HepG2 (cell line): ENCODE measurements at regions not wholly inside any gene's neighbourhood (a gene's known extent, or its start where the extent isn't known, plus 50 kb on each side); places are given as distances from the start of the nearest gene placed in this dataset.

Source experiments
- ATAC-seq: fragments of 200-7000 bp; cut with Tn5 transposase; 3 replicates; pipeline ENCODE4 v1.9.1; 2020; ENCODE audit warnings: mild to moderate bottlenecking, moderate library complexity
- BruUV-seq: library from RNA; stranded (reverse); fragments of 400-500 nt; replicated peaks from 2 replicates; lab custom pipeline; 2021; lab: Mats Ljungman, UMichigan
- CTCF ChIA-PET: fragments of 300-600 bp; formaldehyde crosslinking; extraction: SDS; loops from one replicate; lab custom pipeline; 2021; ENCODE audit warnings: low total read pairs, inconsistent platforms, low intra/inter-chr PET ratio; lab: Yijun Ruan, JAX
- POLR2A ChIA-PET: fragments of 350-600 bp; sonication (Branson Sonifier 250); formaldehyde crosslinking; loops from one replicate; lab custom pipeline; 2020; ENCODE audit warnings: antibody characterized with exemption, inconsistent platforms; lab: Yijun Ruan, JAX
- DNase-seq: peaks from one replicate; pipeline ENCODE4 v3.0.0-alpha.2; 2015; ENCODE audit warnings: low spot score
- FAIRE-seq: peaks from 3 replicates; lab custom pipeline; 2011; peaks lifted over from hg19 to GRCh38; lab: Jason Lieb, UNC
- H2AFZ ChIP-seq: one replicate; pipeline ENCODE4 v1.6.1; 2011; ENCODE audit warnings: low read length, inconsistent platforms
- H3K27ac ChIP-seq: fragments of 300-600 bp; 3 replicates; pipeline ENCODE4 v1.8.0; 2011; ENCODE audit warnings: mixed run types, mild to moderate bottlenecking, mixed read lengths, low read length, inconsistent platforms; ENCODE audit not compliant: insufficient read depth; ENCODE audit errors: extremely low read length
- H3K27me3 ChIP-seq, 2 experiments: fragments of 200-600 bp in 1 of 2; 2 replicates in 1 of 2; 3 replicates in 1 of 2; pipeline versions ENCODE4 v1.6.0 to v1.8.0; 2011; ENCODE audit warnings: low read length in 2 of 2, mild to moderate bottlenecking in 2 of 2, moderate library complexity in 2 of 2, inconsistent platforms in 1 of 2; ENCODE audit not compliant: insufficient read depth in 2 of 2, control insufficient read depth in 1 of 2
- H3K36me3 ChIP-seq, 2 experiments: fragments of 200-600 bp in 1 of 2; replicated peaks in 1 of 2; 2 replicates in 1 of 2; 3 replicates in 1 of 2; pipeline versions ENCODE4 v1.5.1 to v1.8.0; 2011; ENCODE audit warnings: low read length in 2 of 2, inconsistent platforms in 1 of 2; ENCODE audit not compliant: insufficient read depth in 2 of 2, control insufficient read depth in 1 of 2
- H3K4me1 ChIP-seq: 2 replicates; pipeline ENCODE4 v1.5.1; 2012; ENCODE audit warnings: low read length, inconsistent platforms; ENCODE audit not compliant: insufficient read depth
- H3K4me2 ChIP-seq: 2 replicates; pipeline ENCODE4 v1.6.0; 2011; ENCODE audit warnings: low read depth, low read length, inconsistent platforms
- H3K4me3 ChIP-seq, 3 experiments: fragments of 200-600 bp in 1 of 3; sonication (generic), shearing (Covaris generic) in 1 of 3; replicated peaks in 1 of 3; 2 replicates each; pipeline ENCODE4 v1.5.1; 2011 to 2016; ENCODE audit warnings: low read length in 3 of 3, inconsistent platforms in 2 of 3, low read depth in 2 of 3, mild to moderate bottlenecking in 2 of 3, control low read depth in 1 of 3, mixed read lengths in 1 of 3; ENCODE audit not compliant: insufficient read depth in 1 of 3
- H3K79me2 ChIP-seq: one replicate; pipeline ENCODE4 v1.6.1; 2011; ENCODE audit warnings: low read length, inconsistent platforms; ENCODE audit not compliant: insufficient read depth
- H3K9ac ChIP-seq: 2 replicates; pipeline ENCODE4 v1.6.0; 2011; ENCODE audit warnings: mild to moderate bottlenecking, low read depth, low read length, inconsistent platforms; ENCODE audit not compliant: insufficient read depth
- H3K9me3 ChIP-seq: 2 replicates; pipeline ENCODE4 v1.5.1; 2012; ENCODE audit warnings: mild to moderate bottlenecking, low read length
- H4K20me1 ChIP-seq: 2 replicates; pipeline ENCODE4 v1.6.0; 2011; ENCODE audit warnings: inconsistent platforms, mild to moderate bottlenecking, low read length, moderate library complexity; ENCODE audit not compliant: insufficient read depth
- ARID5B ChIP-seq: IDR thresholded peaks from 2 replicates; pipeline ENCODE4 v1.4.0; 2020; ENCODE audit warnings: mild to moderate bottlenecking, missing genetic modification reagents
- CBFB ChIP-seq: sonication (generic); formaldehyde crosslinking; IDR thresholded peaks from 2 replicates; pipeline ENCODE4 v1.4.0; 2020; ENCODE audit warnings: missing genetic modification reagents
- CHD4 ChIP-seq: fragments of 200-600 bp; sonication (generic); IDR thresholded peaks from 2 replicates; pipeline ENCODE4 v1.7.0; 2017; ENCODE audit warnings: mild to moderate bottlenecking, low read length, borderline replicate concordance
- HNRNPUL1 ChIP-seq: fragments of 200-400 bp; formaldehyde crosslinking; IDR thresholded peaks from 2 replicates; pipeline ENCODE4 v1.6.1; 2017; ENCODE audit warnings: low read depth, mild to moderate bottlenecking, low read length, moderate library complexity
- JUN ChIP-seq: sonication (generic); formaldehyde crosslinking; IDR thresholded peaks from 2 replicates; pipeline ENCODE4 v1.4.0; 2020; ENCODE audit warnings: mild to moderate bottlenecking, missing genetic modification reagents
- NFE2L1 ChIP-seq: sonication (generic); formaldehyde crosslinking; IDR thresholded peaks from 2 replicates; pipeline ENCODE4 v1.4.0; 2020; ENCODE audit warnings: missing genetic modification reagents, mild to moderate bottlenecking, borderline replicate concordance
- SOX6 ChIP-seq, 2 experiments: fragments of 450-650 bp in 1 of 2; sonication (generic) in 1 of 2; formaldehyde crosslinking in 1 of 2; IDR thresholded peaks; 2 replicates each; pipeline versions ENCODE4 v1.4.0 to v1.6.1; 2017 to 2020; ENCODE audit warnings: antibody characterized with exemption in 1 of 2, mild to moderate bottlenecking in 1 of 2, missing genetic modification reagents in 1 of 2
- SP2 ChIP-seq: sonication (generic); formaldehyde crosslinking; IDR thresholded peaks from 2 replicates; pipeline ENCODE4 v1.5.1; 2020; ENCODE audit warnings: mild to moderate bottlenecking, missing genetic modification reagents
- ZBTB42 ChIP-seq: sonication (generic); formaldehyde crosslinking; IDR thresholded peaks from 2 replicates; pipeline ENCODE4 v1.5.0; 2020; ENCODE audit warnings: mild to moderate bottlenecking, missing genetic modification reagents
- ZNF12 ChIP-seq: sonication (generic); formaldehyde crosslinking; IDR thresholded peaks from 2 replicates; pipeline ENCODE4 v1.5.0; 2020; ENCODE audit warnings: missing genetic modification reagents
- ZNF367 ChIP-seq: sonication (generic); formaldehyde crosslinking; IDR thresholded peaks from 2 replicates; pipeline ENCODE4 v1.4.0; 2020; ENCODE audit warnings: missing genetic modification reagents, borderline replicate concordance
- WGBS: methylation state at CpG from one replicate; pipeline ENCODE4 v1.1.6; 2017; ENCODE audit warnings: low lambda C conversion rate; 5-methylcytosine and 5-hydroxymethylcytosine counted together
- in situ Hi-C: cut with HindIII; loops from 2 replicates; pipeline ENCODE4 v1.10.0; 2017; ENCODE audit warnings: low pct_unique_long_range_greater_than_20kb; ENCODE audit not compliant: extremely low pct_ligation_motif_present
- intact Hi-C: fragments of 100-400 bp; cut with micrococcal nuclease; formaldehyde crosslinking; loops from one replicate; pipeline ENCODE4 v1.10.0; 2022; ENCODE audit not compliant: unreplicated experiment
- TF ChIP-seq, protein P1 (sequence below): IDR thresholded peaks from 2 replicates; pipeline ENCODE4 v1.6.1; 2016; ENCODE audit warnings: control low read depth

DNA sequence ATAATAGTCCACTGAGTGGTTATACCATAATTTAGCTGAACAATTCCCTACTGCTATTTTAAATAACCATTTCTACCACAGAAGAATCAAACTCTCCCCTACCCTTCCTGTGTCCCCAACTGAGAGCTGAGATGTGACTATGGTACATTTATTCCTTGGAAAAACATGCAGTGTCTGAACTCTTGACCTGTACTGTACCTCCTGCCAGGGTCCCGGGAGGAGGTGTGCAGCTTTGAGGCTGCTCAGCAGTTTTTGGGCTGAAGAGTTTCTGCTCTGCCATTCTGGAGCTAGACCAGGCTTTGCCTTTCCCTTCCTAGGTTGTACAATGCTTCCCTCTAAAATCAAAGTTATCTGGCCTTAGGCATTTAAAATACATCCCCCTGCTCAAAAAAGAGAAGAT lies 275.1 kb upstream of the SGK1 start:
- no peak for FAIRE-seq
- Histone ChIP-seq H3K4me1 (no peaks in the 10 kb centered on the region), H3K79me2 (no peaks in the 10 kb centered on the region), H3K9me3 (no peaks in the 10 kb centered on the region), H2AFZ (no peak overlapping the region), H3K27ac (no peak overlapping the region), H3K36me3 (no peaks in the 10 kb centered on the region), H3K9ac (no peak overlapping the region), H4K20me1 (no peaks in the 10 kb centered on the region), H3K4me3 (no peak overlapping the region), H3K27me3 (no peaks in the 10 kb centered on the region), H3K4me2 (no peak overlapping the region)
- ChIA-PET POLR2A (no interaction called here), CTCF (no interaction called here)
- intact Hi-C loops (no loop called here), in situ Hi-C loops (no loop called here)
- ATAC-seq = no peak
- 0% methylated on average over 1 of the region's 1 CpG for WGBS
- TF ChIP-seq ZNF12 (CRISPR knock-in tag) (no peak), ZNF367 (CRISPR knock-in tag) (no peak), ZBTB42 (no peak), JUN (CRISPR knock-in tag) (no peak), SP2 (CRISPR knock-in tag) (no peak), ARID5B (CRISPR knock-in tag) (no peak), NFE2L1 (CRISPR knock-in tag) (no peak), HNRNPUL1 (no peak), CHD4 (no peak), CBFB (CRISPR knock-in tag) (no peak), SOX6 (IDR thresholded peaks at IDR 0.05) (no peak), SOX6 (CRISPR knock-in tag; IDR thresholded peaks at IDR 0.05) (no peak)
- TF ChIP-seq, protein P1, sequence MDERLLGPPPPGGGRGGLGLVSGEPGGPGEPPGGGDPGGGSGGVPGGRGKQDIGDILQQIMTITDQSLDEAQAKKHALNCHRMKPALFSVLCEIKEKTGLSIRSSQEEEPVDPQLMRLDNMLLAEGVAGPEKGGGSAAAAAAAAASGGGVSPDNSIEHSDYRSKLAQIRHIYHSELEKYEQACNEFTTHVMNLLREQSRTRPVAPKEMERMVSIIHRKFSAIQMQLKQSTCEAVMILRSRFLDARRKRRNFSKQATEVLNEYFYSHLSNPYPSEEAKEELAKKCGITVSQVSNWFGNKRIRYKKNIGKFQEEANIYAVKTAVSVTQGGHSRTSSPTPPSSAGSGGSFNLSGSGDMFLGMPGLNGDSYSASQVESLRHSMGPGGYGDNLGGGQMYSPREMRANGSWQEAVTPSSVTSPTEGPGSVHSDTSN = no peak
- no peak for DNase-seq
- no TSS peak for BruUV-seq
